Nephron (organoid): ENCODE measurements at regions not wholly inside any gene's neighbourhood (a gene's known extent, or its start where the extent isn't known, plus 50 kb on each side); places are given as distances from the start of the nearest gene placed in this dataset.

Experiments
- H3K27ac Mint-ChIP-seq, 3 experiments: 2 replicates each; pipeline ENCODE4 v1.8.0; 2020; ENCODE audit warnings: mixed read lengths in 3 of 3, mild to moderate bottlenecking in 2 of 3, moderate library complexity in 1 of 3
- H3K27me3 Mint-ChIP-seq: 2 replicates; pipeline ENCODE4 v1.8.0; 2021; ENCODE audit warnings: low read depth, mild to moderate bottlenecking, moderate library complexity, mixed read lengths
- H3K36me3 Mint-ChIP-seq: 2 replicates; pipeline ENCODE4 v1.8.0; 2020; ENCODE audit warnings: low read depth, mixed read lengths
- H3K4me1 Mint-ChIP-seq: 2 replicates; pipeline ENCODE4 v1.8.0; 2020; ENCODE audit warnings: mixed read lengths
- H3K4me3 Mint-ChIP-seq, 3 experiments: 2 replicates each; pipeline ENCODE4 v1.8.0; 2020; ENCODE audit warnings: mild to moderate bottlenecking in 3 of 3, mixed read lengths in 3 of 3, moderate library complexity in 2 of 3
- H3K9me3 Mint-ChIP-seq: 2 replicates; pipeline ENCODE4 v1.8.0; 2020; ENCODE audit warnings: mixed read lengths
- TF ChIP-seq, protein P1 (sequence below), 3 experiments: fragments of 200-600 bp; sonication (generic); IDR thresholded peaks; one replicate each; pipeline ENCODE4 v1.5.0; 2021; ENCODE audit warnings: antibody characterized with exemption in 3 of 3; ENCODE audit not compliant: unreplicated experiment in 3 of 3

DNA sequence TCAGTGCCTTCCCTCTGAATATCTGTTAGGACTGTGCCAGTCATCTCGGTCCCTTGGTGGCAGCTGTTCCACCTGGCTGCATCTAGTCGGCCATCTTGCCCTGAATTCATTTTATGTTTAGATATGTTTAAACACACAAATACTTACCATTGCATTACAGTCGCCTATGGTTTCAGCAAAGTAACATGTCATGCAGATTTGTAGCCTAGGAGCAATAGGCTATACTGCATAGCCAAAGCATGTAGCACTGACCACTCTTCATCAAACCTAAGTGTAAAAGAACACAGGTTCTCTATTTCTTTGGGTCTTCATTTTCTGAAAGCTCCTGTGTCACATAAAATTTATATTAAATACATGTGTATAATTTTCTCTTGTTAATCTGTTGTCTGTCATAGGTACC lies 118.9 kb upstream of the THSD7A start:
- TF ChIP-seq, protein P1, sequence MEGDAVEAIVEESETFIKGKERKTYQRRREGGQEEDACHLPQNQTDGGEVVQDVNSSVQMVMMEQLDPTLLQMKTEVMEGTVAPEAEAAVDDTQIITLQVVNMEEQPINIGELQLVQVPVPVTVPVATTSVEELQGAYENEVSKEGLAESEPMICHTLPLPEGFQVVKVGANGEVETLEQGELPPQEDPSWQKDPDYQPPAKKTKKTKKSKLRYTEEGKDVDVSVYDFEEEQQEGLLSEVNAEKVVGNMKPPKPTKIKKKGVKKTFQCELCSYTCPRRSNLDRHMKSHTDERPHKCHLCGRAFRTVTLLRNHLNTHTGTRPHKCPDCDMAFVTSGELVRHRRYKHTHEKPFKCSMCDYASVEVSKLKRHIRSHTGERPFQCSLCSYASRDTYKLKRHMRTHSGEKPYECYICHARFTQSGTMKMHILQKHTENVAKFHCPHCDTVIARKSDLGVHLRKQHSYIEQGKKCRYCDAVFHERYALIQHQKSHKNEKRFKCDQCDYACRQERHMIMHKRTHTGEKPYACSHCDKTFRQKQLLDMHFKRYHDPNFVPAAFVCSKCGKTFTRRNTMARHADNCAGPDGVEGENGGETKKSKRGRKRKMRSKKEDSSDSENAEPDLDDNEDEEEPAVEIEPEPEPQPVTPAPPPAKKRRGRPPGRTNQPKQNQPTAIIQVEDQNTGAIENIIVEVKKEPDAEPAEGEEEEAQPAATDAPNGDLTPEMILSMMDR (IDR thresholded peaks at IDR 0.05; ENCODE audit: unreplicated experiment in 3 of 3) = no peak
- no peaks in the 10 kb centered on the region for H3K27me3 Mint-ChIP-seq
- H3K4me3 Mint-ChIP-seq = no peak overlapping the region
- H3K4me1 Mint-ChIP-seq = no peaks in the 10 kb centered on the region
- H3K9me3 Mint-ChIP-seq = peaks cover 4% of the 10 kb centered on the region
- no peaks in the 10 kb centered on the region for H3K36me3 Mint-ChIP-seq
- no peak overlapping the region for H3K27ac Mint-ChIP-seq

DNA sequence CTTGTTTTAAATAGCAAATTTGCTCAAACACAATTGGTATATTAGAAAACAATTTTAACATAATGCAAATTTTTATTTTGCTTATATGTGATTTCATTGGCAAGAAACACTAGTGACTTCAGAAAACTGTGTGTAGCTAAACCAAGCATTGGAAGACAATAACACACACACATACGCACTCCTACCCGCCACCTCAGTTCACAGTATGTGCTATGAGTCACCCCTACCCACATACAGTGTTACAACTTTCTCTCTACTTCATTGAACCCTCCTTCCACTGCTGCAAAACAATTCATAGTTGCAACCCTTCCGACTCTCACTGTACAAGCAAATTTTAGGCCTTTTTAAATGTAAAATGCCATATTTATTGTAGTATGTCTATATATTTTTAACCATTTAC lies 119.9 kb upstream of the THSD7A start:
- Mint-ChIP-seq H3K9me3 (peaks cover 4% of the 10 kb centered on the region), H3K4me3 (no peak overlapping the region), H3K36me3 (no peaks in the 10 kb centered on the region), H3K27ac (no peak overlapping the region), H3K4me1 (no peaks in the 10 kb centered on the region), H3K27me3 (no peaks in the 10 kb centered on the region)
- TF ChIP-seq, protein P1 (IDR thresholded peaks at IDR 0.05; ENCODE audit: unreplicated experiment in 3 of 3) = no peak

DNA sequence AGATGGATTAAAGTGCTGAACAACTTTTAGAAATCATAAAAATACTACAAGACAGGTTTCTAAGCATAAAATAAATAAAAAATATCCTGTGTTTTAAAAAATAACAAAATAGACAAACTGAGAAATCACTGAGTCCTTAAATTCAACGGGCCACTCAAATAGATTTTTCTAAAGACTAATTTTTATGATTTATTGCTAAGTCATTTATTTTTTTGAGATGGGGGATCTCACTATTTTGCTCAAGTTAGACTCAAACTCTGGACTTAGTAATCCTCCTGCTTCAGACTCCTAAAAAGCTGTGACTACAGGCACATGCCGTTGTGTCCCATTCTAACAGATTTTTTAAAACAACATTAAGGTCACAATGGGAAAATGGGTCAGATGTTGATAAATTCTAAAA lies 121.0 kb upstream of the THSD7A start:
- TF ChIP-seq, protein P1 (IDR thresholded peaks at IDR 0.05; ENCODE audit: unreplicated experiment in 3 of 3) = no peak
- Mint-ChIP-seq H3K27ac (no peak overlapping the region), H3K4me3 (no peak overlapping the region), H3K36me3 (no peaks in the 10 kb centered on the region), H3K4me1 (no peaks in the 10 kb centered on the region), H3K9me3 (no peaks in the 10 kb centered on the region), H3K27me3 (no peaks in the 10 kb centered on the region)

DNA sequence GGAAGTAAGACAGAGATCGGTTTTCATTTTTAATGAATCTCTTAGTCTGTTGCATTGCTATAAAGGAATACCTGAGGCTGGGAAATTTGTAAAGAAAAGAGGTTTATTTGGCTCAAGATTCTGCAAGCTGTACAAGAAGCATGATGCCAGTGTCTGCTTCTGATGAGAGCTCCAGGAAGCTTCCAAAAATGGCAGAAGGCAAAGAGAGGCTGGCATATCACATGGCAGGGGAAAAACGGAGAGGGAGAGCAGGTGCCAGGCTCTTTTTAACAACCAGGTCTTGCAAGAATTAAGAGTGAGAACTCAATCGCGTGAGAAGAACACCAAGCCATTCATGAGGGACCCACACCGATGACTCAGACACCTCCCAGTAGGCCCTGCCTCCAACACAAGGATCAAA lies 125.0 kb upstream of the THSD7A start:
- Mint-ChIP-seq H3K27me3 (no peaks in the 10 kb centered on the region), H3K4me3 (no peak overlapping the region), H3K9me3 (no peaks in the 10 kb centered on the region), H3K4me1 (no peaks in the 10 kb centered on the region), H3K36me3 (no peaks in the 10 kb centered on the region), H3K27ac (no peak overlapping the region)
- TF ChIP-seq, protein P1 (IDR thresholded peaks at IDR 0.05; ENCODE audit: unreplicated experiment in 3 of 3) = no peak

DNA sequence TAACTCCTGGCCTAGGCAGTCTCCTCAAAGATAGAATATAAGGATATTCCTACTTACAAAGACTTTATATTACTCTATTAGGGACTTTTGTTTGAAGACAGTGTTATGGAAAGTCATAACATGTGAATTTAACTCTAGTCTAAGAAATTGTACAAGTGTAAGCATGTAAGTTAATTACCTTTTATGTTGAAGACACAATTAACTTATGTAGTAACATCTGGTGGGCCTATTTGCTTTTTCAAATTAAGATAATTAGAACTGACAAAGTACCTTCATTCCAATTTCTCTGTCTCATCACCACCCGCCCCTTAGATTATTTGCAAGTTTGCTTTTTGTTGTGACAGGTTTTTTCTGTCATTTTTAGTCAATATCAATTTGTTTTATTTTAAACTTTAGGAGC lies 126.0 kb upstream of the THSD7A start:
- H3K9me3 Mint-ChIP-seq = no peaks in the 10 kb centered on the region
- no peaks in the 10 kb centered on the region for H3K27me3 Mint-ChIP-seq
- no peaks in the 10 kb centered on the region for H3K36me3 Mint-ChIP-seq
- TF ChIP-seq, protein P1 (IDR thresholded peaks at IDR 0.05; ENCODE audit: unreplicated experiment in 3 of 3) = no peak
- no peak overlapping the region for H3K27ac Mint-ChIP-seq
- H3K4me1 Mint-ChIP-seq = no peaks in the 10 kb centered on the region
- no peak overlapping the region for H3K4me3 Mint-ChIP-seq

DNA sequence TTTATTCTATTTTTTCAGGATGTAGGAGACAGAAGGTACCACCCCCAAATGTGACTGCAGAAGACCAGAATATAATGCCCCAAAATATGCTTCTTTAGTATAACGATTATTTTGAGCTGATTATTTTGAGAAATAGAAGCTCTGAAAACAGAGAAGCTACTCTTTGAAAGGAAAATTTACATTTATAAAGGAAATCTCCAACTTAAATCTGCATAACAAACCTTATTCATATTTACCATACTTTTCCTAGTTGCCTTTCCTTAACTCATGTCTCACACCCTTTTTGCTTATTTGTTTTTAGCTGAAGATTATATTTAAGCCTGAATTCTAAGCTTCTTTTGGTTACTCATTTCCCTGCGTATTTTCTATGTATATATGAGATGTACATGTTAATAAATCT lies 127.1 kb upstream of the THSD7A start:
- Mint-ChIP-seq H3K36me3 (no peaks in the 10 kb centered on the region), H3K27ac (no peak overlapping the region), H3K4me3 (no peak overlapping the region), H3K27me3 (no peaks in the 10 kb centered on the region), H3K4me1 (no peaks in the 10 kb centered on the region), H3K9me3 (no peaks in the 10 kb centered on the region)
- TF ChIP-seq, protein P1 (IDR thresholded peaks at IDR 0.05; ENCODE audit: unreplicated experiment in 3 of 3) = no peak
